ENCODE measurements at regions not wholly inside any gene's neighbourhood (a gene's known extent, or its start where the extent isn't known, plus 50 kb on each side); places are given as distances from the start of the nearest gene placed in this dataset.

DNA sequence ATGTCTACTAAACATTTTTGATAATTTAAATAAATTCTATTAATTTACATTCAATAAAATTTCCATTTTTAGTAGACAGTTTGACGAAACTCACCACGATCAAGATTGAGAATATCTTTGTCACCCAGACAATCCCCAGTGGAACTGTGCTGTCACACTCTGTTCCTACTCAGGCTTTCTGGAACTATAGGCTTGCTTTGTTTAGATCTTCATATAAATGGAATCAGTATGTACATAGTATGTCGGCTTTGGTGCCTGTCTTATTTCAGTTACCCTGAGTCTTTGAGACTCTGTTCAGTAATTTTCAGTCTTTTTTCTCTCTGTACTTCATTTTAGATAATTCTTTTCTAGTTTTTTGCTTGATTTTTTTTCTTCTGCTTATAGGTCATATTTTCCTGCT, 163.5 kb upstream of the EMCN start:
- TF ChIP-seq CTCF (IDR thresholded peaks at IDR 0.05) (no peak), POLR2A (IDR thresholded peaks at IDR 0.05) (no peak)
